GM19351 (cell line): ENCODE measurements at regions not wholly inside any gene's neighbourhood (a gene's known extent, or its start where the extent isn't known, plus 50 kb on each side); places are given as distances from the start of the nearest gene placed in this dataset.
A peak's percentile ranks its signal among the peaks of the same experiment; 100 is the strongest.

Source experiments
- ATAC-seq: cut with Tn5 transposase; IDR thresholded peaks from one replicate; pipeline ENCODE4 v1.9.1; 2021; ENCODE audit warnings: mild to moderate bottlenecking, moderate library complexity; ENCODE audit not compliant: unreplicated experiment

DNA sequence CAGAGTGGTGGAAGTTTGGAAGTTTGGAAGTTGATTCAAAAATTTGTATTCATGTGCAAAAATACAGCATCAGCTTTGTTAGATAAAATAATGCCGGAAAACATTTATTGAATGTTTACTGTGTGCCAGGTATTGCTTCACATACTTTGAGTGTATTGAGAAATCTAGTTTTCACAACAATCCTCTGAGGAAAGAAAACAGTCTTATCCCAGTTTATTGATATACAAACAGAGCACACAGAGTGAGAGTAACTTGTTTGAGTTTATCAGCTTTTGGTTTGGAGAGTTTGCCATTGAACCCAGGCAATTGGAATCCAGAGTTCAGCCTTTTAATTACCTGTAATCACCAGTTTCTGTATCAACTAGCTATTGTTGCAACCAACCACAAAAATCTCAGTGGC is 127.2 kb upstream of the RPS6KA3 start:
- ATAC-seq, result no peak

DNA sequence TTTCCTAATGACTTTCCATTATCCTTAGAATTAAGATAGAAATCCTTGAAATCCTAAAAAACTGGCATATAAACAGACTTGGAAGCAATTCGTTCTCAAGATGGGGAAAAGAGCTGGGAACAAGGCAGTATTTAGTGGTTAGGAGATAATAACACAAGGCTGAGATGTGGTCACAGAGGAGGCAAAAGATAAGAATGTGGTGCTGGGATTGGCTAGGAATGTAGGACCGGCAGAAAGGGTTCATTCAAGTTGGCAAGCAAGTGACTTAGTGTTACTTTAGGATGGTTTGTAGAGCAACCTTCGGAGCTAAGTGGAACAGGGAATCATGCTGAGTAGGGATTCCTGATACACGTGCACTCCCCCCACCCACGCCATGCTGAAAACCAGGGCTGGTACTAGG is 121.9 kb upstream of the RPS6KA3 start:
- ATAC-seq, result no peak

DNA sequence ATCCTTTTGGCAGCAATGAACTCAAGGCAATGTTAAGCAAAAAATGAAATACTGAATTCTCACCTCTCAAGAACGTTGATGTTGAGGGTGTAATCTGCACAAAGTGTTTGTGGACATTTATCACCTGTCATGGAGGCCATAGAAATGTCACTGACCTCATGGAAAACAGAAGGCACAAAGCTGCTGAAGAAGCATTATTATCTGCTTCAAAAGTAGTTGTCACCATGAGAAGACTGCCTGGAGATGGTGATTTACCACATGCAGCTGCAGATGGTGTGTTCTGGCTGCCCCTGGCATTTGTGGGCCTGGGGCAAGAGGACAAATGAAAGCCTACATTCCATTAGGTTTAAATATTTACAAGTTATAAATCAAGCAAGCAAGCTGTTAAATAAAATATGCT is 116.8 kb upstream of the RPS6KA3 start:
- ATAC-seq, result no peak

DNA sequence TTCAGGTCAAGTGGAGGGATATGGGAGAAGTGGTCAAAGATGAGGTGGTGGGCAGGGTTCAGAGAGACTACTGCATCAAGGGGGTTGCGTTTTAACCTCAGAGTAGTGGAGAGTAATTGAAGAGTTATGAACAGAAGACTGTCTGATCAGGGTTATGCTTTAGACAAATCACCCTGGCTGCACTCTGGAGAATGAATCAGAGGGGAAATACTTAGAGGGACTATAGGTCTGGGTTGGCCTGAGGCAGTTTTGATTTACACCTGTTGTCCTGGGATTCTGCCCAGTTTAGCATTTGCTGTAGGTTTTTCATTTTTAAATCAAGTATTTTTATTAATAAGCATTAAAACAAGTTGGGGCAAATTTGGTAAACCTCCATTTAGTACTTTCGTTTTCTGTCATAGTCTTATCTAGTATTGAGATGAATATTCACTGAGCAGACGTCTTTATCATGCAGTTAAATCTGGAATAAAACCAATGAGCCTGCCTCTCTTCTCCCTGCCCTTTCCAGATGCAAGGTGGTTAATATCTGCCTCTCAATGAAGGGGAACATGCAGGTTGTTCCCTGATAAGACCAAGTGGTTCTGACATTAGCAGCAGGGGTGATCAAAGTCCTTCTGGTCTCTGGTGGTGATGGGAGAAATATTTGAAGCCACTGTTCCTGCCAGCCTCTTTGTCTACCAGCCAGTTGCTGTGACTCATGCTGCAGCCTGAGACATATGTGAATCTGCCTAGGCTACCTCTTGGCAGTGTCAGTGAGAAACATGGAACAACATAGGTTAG is 116.0 kb upstream of the RPS6KA3 start:
- ATAC-seq, result peak; percentile 65

DNA sequence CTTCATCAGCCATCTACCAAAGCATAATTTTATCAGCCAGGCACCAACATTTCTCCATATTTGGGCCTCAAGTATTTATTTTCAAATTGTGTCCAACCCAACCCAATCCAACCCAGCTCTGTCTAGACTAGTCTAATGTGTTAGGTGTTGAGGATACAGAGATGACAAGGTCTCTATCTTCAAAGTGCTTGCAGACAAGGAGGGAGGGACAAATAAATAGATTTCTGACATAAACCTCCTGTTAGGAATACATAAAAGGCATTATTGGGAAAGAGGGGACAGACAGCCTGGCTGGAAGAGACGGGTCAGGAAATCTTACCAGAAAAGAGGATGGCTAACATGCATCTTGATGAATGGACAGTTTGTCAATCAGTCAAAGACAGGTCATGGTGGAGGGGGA is 115.4 kb upstream of the RPS6KA3 start:
- no peak for ATAC-seq

DNA sequence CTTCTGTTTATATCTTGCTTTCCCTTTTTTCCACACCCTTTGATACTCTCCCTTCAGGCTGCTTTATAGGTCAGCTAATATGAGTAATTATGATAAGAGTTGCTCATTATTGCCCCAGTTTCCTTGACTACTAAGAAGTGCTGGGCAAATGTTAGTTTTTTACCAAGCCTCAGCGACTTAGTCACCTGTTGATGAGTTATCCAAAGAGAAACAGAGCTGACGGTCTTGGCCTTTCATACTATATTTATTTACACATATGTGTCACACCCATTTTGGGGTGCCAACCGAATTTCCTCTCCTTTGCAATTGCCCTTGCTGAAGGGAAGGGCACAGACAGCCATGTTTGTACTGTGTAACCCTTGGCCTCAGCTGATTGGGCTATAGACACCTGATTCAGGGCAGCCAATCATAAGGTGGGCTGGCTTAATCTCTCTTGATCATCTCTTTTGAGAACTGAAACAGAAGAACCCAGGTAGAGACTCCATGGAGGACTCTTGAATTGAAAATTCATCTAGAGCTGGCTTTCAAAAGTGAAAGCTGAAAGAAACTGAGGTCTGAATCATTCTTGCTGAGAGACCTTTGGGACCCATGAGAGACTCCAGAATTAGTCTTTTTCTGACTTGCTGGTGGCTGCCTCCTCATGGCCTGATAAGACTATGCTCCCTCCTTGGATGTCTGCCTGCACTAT is 111.7 kb upstream of the RPS6KA3 start:
- peak; percentile 62 for ATAC-seq

DNA sequence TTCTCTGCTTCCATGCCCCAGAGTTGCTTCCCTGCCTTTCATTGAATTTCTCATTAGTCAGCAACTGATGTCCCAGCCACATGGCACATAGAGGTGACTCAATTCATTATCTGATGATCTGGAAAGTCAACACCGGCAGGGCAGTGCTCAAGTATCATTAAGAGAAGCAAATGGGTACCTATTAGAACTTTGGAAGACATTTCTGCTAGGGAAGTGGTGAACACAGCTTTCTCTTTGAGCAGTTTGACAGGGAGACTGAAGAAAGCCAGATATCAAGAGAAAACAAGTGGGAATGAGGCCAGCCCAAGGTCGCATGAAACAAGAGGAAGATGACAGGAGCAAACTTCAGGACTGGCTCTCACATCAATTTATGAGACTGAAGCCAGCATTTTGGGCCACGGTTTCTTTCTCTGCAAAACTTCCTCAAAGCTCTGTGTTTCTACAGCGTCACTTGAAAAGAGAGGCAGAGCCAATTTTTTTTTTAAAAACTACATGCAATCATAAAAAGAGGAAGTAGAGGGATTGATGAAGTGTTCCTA is 108.3 kb upstream of the RPS6KA3 start:
- ATAC-seq, result peak; percentile 45

DNA sequence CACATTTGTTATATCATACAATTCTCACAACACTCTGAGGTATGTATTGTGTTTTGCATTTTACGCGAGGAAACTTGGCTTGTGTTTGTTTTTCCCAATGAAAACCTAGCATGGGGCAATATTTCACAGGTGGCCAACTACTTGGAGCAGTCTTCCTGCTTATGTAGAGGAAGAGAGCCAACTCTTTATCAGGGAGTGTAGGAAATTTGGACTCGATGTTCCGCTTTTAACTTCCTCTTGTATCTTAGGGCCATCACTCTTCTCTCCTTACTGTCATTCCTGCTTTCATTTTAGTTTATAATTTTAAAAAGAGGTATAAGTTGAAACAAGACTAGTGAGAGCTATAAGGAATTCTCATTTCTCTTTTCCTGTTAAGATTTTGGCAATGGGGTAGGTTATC is 107.7 kb upstream of the RPS6KA3 start:
- ATAC-seq, result no peak

DNA sequence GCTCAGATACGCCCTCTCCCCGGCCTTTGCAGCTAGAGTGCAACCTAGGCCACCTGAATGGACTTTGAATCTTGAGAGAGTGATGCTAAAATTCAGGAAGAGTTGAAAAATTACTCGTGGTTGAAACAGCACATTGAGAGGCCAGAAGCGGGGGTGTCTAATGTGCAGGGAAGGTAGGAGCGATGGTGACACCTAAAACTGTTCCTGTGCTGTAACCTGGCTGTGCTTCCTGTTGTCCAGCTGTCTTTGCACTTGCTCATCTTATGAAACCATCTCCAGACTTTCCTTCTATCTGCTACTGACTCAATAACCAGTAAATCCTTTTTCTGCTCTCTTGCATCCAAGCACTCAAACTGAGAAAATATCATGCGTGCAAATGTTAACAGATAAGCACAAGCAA is 106.4 kb upstream of the RPS6KA3 start:
- no peak for ATAC-seq

DNA sequence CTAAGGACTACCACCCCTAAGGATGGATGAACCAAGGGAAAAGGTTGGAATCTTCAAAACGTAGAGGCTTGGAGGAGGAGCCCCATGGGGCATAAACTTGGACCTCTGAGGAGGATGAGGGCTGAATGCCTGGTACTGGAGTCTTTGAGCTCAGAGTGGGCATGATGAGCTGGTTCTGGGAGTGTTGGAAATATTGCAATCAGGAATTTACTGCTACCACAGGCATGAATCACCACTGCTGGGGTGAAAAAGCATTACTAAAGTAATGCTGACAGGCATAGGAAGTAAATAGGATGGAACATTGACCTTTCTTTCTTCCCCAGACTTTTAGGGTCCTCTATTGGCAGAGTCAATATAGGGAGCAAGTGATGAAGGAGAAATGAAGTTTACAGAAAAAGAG is 105.8 kb upstream of the RPS6KA3 start:
- ATAC-seq, result no peak

DNA sequence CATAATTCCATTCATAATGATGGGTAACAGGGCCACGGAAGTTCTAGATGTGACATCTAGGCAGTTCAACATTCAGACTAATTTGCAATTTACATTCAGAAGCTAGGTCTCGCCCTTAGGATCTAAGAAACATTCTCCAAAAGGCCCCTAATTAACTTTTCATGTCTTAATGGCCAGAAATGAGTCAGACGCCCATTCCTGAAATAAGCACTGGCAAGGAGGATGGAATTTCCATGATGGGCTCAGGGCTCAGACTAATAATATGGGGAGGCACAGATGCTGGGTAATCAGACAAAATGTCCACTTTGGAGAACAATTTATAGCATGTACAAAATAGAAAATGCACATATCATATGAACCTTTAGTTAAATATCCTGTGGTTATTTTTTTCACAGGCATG is 102.8 kb upstream of the RPS6KA3 start:
- ATAC-seq, result no peak

DNA sequence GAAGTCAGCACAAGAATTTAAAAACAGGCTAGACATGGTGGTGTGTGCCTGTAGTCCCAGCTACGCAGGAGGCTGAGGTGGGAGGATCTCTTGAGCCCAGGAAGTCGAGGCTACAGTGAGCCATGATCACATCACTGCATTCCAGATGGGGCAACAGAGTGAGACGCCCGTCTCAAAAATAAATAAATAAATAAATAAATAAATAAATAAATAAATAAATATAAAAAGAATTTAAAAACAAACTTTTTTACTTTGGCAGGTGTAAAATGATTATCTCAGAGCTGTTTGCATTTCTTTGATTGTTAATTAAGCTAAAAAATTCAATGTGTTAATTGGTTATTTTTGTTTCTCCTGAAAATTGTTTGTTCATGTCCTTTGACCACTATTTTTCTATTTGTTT is 97.5 kb upstream of the RPS6KA3 start:
- no peak for ATAC-seq

DNA sequence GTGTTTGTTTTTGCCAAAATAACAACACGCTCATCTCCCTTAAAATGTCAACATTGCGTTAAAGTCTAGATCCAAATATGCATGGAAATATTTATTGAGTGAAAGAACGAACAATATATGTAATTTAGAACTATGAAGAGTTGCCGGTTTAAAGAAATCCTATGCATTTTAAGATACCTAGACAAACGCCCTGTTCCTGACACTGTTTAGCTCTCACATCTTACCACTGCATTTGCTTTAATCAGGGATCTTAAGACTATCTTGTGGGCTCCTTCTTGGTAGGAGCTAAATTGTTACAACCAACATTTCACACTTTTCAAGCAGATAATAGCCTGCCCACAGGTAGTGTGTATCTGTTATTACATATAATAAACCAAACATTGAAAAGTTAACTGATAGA is 96.6 kb upstream of the RPS6KA3 start:
- ATAC-seq, result no peak

DNA sequence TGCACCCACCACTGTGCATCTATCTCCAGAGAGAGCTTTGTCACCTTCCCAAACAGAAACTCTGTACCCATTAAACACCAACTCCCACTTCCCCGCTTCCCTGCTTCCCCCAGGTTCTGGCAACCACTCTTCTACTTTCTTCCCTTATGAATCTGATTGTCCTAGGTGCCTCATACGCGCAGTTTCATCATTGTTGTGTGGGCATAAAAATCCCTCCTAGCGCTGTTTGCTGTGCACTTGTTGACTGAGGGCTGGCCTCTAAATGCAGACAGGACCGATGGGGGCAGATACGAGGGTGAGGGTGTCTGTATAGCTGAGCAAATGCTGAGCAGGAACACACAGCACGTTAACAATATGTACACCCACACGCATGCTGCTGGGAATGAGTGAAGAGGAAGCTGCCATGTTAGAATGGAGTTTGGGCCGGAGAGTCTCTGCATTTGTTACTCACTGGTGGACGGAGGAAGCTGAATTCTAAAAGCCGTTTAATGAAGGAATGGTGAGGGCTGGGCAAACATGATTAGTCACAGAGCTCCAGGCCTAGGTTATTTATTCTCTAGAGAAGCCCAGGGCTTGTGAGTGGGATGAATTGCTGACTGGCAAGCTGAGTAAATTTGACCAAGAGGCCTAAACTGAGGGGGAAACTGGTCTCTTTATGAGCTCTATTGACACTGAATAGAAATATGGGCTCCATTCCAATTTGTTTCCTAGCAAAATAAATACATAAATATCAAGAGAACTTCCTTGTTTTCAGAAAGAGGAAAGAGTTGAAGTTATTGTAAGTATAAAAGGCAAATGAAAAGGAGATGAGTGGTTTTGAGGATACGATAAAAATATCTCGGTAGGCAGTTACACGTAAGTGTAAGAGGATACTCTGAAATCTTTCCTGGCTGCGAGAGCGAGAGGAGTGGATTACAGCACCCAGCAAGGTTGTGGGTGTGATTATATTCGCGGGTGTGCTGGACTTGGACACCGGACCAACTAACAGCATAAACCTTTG is 95.9 kb upstream of the RPS6KA3 start:
- ATAC-seq, result no peak

DNA sequence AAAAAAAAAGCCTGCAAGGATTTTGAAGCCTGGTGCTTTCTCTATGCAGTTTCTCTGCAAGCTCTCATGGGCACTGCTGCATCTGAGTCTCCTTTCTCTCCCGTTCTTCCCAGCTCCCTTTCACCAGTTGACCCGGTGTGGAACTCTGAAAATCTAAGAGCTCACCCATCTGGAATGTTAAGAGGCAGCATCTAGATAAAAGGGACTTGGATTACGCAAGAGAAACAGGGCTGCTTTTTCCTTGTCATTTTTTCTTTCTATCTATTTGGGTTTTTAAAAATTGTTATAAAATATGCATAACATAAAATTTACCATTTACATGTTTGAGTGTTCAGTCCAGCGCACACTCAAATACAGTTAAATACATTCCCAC is 95.2 kb upstream of the RPS6KA3 start:
- no peak for ATAC-seq

DNA sequence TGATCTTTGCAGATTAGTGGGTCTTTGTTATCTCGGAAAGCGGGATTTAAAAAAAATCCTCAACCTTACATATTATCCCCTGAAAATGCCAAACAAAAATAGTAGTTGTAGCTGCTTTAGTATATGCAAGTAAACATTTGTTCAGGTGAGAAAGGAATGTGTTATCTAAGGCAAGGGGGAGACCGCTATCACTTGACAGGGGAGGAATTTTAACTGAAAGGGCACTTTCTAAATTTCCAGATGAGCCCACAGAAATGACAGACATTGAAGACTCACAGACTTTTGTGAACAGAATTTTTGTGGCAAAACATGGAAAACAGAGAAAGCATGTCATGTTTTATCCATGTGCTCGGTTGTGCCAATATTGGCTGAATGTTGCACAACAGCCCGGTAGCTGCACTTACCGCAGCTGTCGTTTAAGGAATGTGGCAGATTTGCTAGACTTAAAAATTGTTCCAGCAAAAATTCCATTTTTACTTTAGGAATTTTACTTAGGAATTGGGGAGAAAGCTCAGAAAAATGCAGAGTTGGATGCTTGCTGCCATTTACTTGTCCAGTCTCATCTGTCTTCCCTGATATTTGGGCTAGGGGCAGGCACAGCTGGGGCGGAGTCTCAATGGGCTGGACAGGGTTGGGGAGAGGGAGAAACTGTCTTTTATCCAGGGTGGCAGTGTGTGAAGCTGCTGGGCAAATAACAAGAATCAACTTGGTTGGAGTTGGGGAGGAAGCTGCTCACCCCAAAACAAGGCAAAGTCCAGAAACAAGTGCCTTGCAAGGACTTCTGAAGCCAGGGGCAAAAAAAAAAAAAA is 94.6 kb upstream of the RPS6KA3 start:
- no peak for ATAC-seq

DNA sequence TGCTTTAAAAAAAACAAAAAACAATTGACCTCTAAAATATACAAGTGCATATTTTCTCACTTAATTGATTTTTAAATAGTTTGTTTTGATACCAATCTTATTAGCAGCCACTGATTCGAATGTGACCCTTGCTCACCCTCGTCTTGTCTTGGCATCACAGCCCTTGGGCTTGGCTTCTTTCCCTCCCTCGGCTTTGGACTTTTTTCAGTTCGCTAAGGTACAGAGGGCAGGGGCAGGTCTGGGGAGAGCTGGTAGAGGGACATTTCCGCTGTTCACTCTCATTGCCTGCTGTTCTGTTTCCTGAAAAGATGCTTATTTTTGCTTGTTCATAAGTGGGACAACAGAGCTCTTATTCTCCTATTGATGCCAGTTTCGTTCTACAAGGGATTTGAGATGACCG is 88.5 kb upstream of the RPS6KA3 start:
- no peak for ATAC-seq

DNA sequence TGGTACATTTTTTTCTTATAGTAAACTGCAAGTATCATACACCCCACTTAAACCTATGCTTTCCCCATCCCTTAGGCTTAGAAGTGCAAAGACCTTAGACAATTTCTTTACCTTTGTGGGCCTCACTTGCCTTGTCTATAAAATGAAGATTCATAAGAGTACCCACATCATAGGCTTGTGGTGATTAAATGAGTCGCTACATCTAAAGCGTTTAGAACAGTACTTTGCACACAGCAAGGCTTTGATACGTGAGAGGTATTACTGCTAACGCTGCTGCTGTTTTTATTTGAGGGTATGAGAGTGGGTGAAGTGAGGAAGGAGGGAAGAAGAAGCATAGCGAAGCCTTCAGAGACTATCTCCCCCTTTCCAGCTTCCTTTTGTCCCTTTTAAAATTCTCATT is 87.8 kb upstream of the RPS6KA3 start:
- ATAC-seq, result no peak

DNA sequence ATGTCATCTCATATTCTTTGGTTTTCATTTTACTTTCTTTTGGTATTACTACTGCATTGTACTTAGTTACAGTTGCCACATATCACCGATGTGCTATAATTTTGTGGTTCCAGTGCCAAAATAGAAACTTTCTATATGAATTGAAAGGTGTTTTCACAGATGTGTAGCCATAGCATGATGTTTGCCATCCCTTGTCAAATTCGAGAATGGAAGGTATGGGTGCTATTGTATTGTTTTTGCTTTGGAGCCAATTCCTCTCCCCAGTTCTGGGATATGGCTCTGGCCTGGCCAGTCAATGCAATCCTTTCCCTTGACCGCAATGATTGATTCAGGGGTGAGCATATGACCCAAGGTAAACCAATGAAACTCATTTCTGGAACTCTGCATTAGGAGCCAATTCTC is 86.2 kb upstream of the RPS6KA3 start:
- ATAC-seq, result peak; percentile 85

DNA sequence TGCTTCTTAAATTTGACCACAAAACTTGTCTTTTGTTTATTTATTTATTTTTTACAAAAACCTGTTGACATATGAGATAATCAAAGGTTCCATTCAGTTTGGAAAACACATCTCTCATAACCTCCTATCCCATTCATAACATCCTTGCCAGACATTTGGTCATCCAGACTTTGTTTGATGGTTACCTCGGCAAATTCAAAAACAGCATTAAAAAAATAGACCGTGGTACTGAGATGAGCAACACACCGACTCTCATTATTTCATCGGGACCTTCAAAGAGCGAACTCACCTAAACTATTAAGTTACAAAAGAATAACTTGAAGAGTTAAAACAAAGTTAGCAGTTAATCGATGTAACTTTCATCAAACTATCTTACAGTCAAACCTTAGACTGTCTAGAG is 85.8 kb upstream of the RPS6KA3 start:
- peak; percentile 25 for ATAC-seq
